WTC11 (cell line): ENCODE measurements at regions not wholly inside any gene's neighbourhood (a gene's known extent, or its start where the extent isn't known, plus 50 kb on each side); places are given as distances from the start of the nearest gene placed in this dataset.

Source experiments
- ATAC-seq: fragments of 200-7000 bp; cut with Tn5 transposase; 2 replicates; pipeline ENCODE4 v1.10.0; 2021; ENCODE audit warnings: mild to moderate bottlenecking, moderate library complexity
- CTCF ChIA-PET: fragments of 300-600 bp; sonication (Branson Sonifier 250); formaldehyde crosslinking; loops from one replicate; lab custom pipeline; 2021; ENCODE audit warnings: antibody characterized with exemption; lab: Charles Lee
- POLR2A ChIA-PET: fragments of 350-600 bp; sonication (Branson Sonifier 250); formaldehyde crosslinking; loops from one replicate; lab custom pipeline; 2021; ENCODE audit warnings: antibody characterized with exemption; lab: Charles Lee
- DNase-seq: peaks from one replicate; pipeline ENCODE4 v3.0.0; 2021; ENCODE audit warnings: low spot score
- H3K27ac Mint-ChIP-seq: 2 replicates; pipeline ENCODE4 v1.8.0; 2021; ENCODE audit warnings: mixed read lengths
- H3K27me3 Mint-ChIP-seq: 2 replicates; pipeline ENCODE4 v1.8.0; 2021; ENCODE audit warnings: low read depth, mild to moderate bottlenecking, moderate library complexity, mixed read lengths
- H3K36me3 Mint-ChIP-seq: 2 replicates; pipeline ENCODE4 v1.8.0; 2021; ENCODE audit warnings: mixed read lengths
- H3K4me1 Mint-ChIP-seq: 2 replicates; pipeline ENCODE4 v1.8.0; 2022; ENCODE audit warnings: mixed read lengths
- H3K4me3 Mint-ChIP-seq: 2 replicates; pipeline ENCODE4 v1.8.0; 2021; ENCODE audit warnings: mild to moderate bottlenecking, moderate library complexity, mixed read lengths
- H3K9me3 Mint-ChIP-seq: 2 replicates; pipeline ENCODE4 v1.8.0; 2021; ENCODE audit warnings: mixed read lengths
- CBFB ChIP-seq: sonication (generic); formaldehyde crosslinking; IDR thresholded peaks from 2 replicates; pipeline ENCODE4 v1.8.1; 2022; ENCODE audit warnings: mild to moderate bottlenecking, low read depth, missing genetic modification reagents
- CDX4 ChIP-seq: fragments of 250-450 bp; sonication (Bioruptor Pico); IDR thresholded peaks from 2 replicates; pipeline ENCODE4 v1.9.0; 2021; ENCODE audit warnings: moderate library complexity, mild to moderate bottlenecking, inconsistent platforms, borderline replicate concordance
- CREB1 ChIP-seq: sonication (generic); formaldehyde crosslinking; IDR thresholded peaks from 2 replicates; pipeline ENCODE4 v1.8.0; 2023; ENCODE audit warnings: mild to moderate bottlenecking, missing genetic modification reagents
- GRHL2 ChIP-seq: fragments of 250-450 bp; sonication (Bioruptor Pico); IDR thresholded peaks from 2 replicates; pipeline ENCODE4 v1.8.0; 2022; ENCODE audit warnings: mild to moderate bottlenecking, moderate library complexity; ENCODE audit not compliant: insufficient replicate concordance, severe bottlenecking
- GTF2I ChIP-seq: fragments of 250-450 bp; sonication (Bioruptor Pico); conservative IDR thresholded peaks from 2 replicates; pipeline ENCODE4 v1.4.0; 2021; ENCODE audit warnings: mild to moderate bottlenecking
- JAZF1 ChIP-seq: fragments of 250-450 bp; sonication (Bioruptor Pico); IDR thresholded peaks from 2 replicates; pipeline ENCODE4 v1.9.0; 2021; ENCODE audit warnings: moderate library complexity, mild to moderate bottlenecking, inconsistent platforms
- JUN ChIP-seq: sonication (generic); formaldehyde crosslinking; IDR thresholded peaks from 2 replicates; pipeline ENCODE4 v1.8.0; 2023; ENCODE audit warnings: mild to moderate bottlenecking, missing genetic modification reagents
- NFATC4 ChIP-seq: fragments of 250-450 bp; sonication (Bioruptor Pico); IDR thresholded peaks from 2 replicates; pipeline ENCODE4 v1.9.0; 2021; ENCODE audit warnings: mild to moderate bottlenecking
- TEAD1 ChIP-seq: sonication (generic); formaldehyde crosslinking; IDR thresholded peaks from 2 replicates; pipeline ENCODE4 v1.8.0; 2022; ENCODE audit warnings: mild to moderate bottlenecking, missing genetic modification reagents
- TP53 ChIP-seq: sonication (generic); formaldehyde crosslinking; IDR thresholded peaks from 2 replicates; pipeline ENCODE4 v1.8.1; 2023; ENCODE audit warnings: mild to moderate bottlenecking, missing genetic modification reagents
- ZNF138 ChIP-seq: sonication (generic); formaldehyde crosslinking; conservative IDR thresholded peaks from 2 replicates; pipeline ENCODE4 v1.8.1; 2022; ENCODE audit warnings: mild to moderate bottlenecking, moderate library complexity, missing genetic modification reagents
- ZNF219 ChIP-seq: sonication (generic); formaldehyde crosslinking; IDR thresholded peaks from 2 replicates; pipeline ENCODE4 v1.8.0; 2023; ENCODE audit warnings: missing genetic modification reagents, mild to moderate bottlenecking, borderline replicate concordance
- ZNF232 ChIP-seq: sonication (generic); formaldehyde crosslinking; IDR thresholded peaks from 2 replicates; pipeline ENCODE4 v1.8.0; 2022; ENCODE audit warnings: mild to moderate bottlenecking, missing genetic modification reagents
- ZNF281 ChIP-seq: sonication (generic); formaldehyde crosslinking; IDR thresholded peaks from 2 replicates; pipeline ENCODE4 v1.8.0; 2023; ENCODE audit warnings: mild to moderate bottlenecking, missing genetic modification reagents
- ZNF396 ChIP-seq: fragments of 250-450 bp; sonication (Bioruptor Pico); IDR thresholded peaks from 2 replicates; pipeline ENCODE4 v1.8.0; 2021; ENCODE audit warnings: mild to moderate bottlenecking, moderate library complexity, borderline replicate concordance
- ZNF425 ChIP-seq: fragments of 250-450 bp; sonication (Bioruptor Pico); conservative IDR thresholded peaks from 2 replicates; pipeline ENCODE4 v1.9.0; 2021; ENCODE audit warnings: mild to moderate bottlenecking
- TF ChIP-seq, protein P1 (sequence below): fragments of 250-450 bp; sonication (Bioruptor Pico); IDR thresholded peaks from 2 replicates; pipeline ENCODE4 v1.8.0; 2021; ENCODE audit warnings: mild to moderate bottlenecking
- TF ChIP-seq, protein P2 (sequence below): sonication (generic); formaldehyde crosslinking; IDR thresholded peaks from 2 replicates; pipeline ENCODE4 v1.8.1; 2022; ENCODE audit warnings: missing genetic modification reagents, borderline replicate concordance
- TF ChIP-seq, protein P3 (sequence below): sonication (generic); formaldehyde crosslinking; IDR thresholded peaks from 2 replicates; pipeline ENCODE4 v1.8.0; 2022; ENCODE audit warnings: mild to moderate bottlenecking, missing genetic modification reagents

- ChIA-PET POLR2A (no interaction called here), CTCF (no interaction called here)
- TF ChIP-seq CBFB (no peak), CDX4 (peak; percentile 29; the same call in 1 of the 2 replicates)
- Mint-ChIP-seq H3K27ac (no peak overlapping the region), H3K27me3 (no peaks in the 10 kb centered on the region), H3K4me1 (no peaks in the 10 kb centered on the region), H3K4me3 (no peak overlapping the region), H3K9me3 (no peaks in the 10 kb centered on the region), H3K36me3 (no peaks in the 10 kb centered on the region)
- DNase-seq (no peak), ATAC-seq (no peak)
Observed at GRCh38 chr5:51582871-51583394, 199.7 kb downstream of the ISL1 start.

DNA sequence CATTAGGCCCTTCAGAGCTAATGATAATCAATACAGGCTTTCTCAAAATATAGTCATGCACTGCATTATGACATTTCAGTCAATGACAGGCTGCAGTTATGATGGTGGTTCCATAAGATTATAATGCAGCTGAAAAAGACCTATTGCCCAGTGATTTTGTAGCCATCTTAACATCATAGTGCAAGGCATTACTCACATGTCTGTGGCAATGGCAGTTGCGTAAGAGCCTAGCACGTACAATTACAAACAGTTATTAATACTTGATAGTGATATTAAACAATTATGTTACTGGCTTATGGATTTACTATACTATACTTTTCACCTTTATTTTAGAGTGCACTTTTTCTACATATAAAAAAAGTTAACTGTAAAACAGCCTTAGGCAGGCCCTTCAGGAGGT is 214.8 kb downstream of the ISL1 start:
- H3K36me3 Mint-ChIP-seq, result no peaks in the 10 kb centered on the region
- CTCF ChIA-PET, result no interaction called here
- no peaks in the 10 kb centered on the region for H3K27me3 Mint-ChIP-seq
- no peaks in the 10 kb centered on the region for H3K4me1 Mint-ChIP-seq
- no peak overlapping the region for H3K27ac Mint-ChIP-seq
- TF ChIP-seq TEAD1 (CRISPR knock-in tag), result no peak
- TF ChIP-seq, all 79 proteins: peak for 0
- Mint-ChIP-seq H3K4me3 (no peak overlapping the region), H3K9me3 (no peaks in the 10 kb centered on the region)
- DNase-seq (no peak), ATAC-seq (no peak)
- POLR2A ChIA-PET, result no interaction called here

DNA sequence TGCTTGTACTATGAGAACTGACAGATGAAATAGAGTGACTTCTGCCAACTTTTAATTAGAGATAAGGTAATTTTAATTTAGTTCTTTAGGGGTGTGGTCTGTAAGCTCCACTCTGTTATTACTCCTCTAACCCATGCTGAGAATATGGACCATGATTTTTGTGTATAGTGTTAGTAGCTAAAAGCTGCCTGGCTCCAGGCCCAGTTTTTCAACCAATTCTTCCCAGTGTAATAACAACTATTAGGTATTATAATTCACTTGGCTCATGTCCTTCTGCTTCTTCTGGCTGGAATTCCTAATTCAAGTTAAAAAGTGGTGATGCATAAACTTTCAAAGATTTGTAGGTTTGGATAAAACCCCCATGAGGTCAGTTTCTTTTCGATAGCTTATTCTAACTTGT is 216.3 kb downstream of the ISL1 start:
- ChIA-PET CTCF (no interaction called here), POLR2A (no interaction called here)
- Mint-ChIP-seq H3K36me3 (no peaks in the 10 kb centered on the region), H3K9me3 (no peaks in the 10 kb centered on the region), H3K27me3 (no peaks in the 10 kb centered on the region), H3K4me1 (no peaks in the 10 kb centered on the region), H3K4me3 (no peak overlapping the region), H3K27ac (no peak overlapping the region)
- TF ChIP-seq GRHL2 (CRISPR knock-in tag) (no peak), TP53 (CRISPR knock-in tag) (no peak), ZNF396 (CRISPR knock-in tag) (no peak), NFATC4 (no peak)
- TF ChIP-seq, protein P1, sequence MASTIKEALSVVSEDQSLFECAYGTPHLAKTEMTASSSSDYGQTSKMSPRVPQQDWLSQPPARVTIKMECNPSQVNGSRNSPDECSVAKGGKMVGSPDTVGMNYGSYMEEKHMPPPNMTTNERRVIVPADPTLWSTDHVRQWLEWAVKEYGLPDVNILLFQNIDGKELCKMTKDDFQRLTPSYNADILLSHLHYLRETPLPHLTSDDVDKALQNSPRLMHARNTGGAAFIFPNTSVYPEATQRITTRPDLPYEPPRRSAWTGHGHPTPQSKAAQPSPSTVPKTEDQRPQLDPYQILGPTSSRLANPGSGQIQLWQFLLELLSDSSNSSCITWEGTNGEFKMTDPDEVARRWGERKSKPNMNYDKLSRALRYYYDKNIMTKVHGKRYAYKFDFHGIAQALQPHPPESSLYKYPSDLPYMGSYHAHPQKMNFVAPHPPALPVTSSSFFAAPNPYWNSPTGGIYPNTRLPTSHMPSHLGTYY (CRISPR knock-in tag), result no peak
- no peak for ATAC-seq
- DNase-seq, result no peak

GRCh38 chr5:51604324-51604723 is 221.1 kb downstream of the ISL1 start:
- H3K4me1 Mint-ChIP-seq, result no peaks in the 10 kb centered on the region
- H3K4me3 Mint-ChIP-seq, result no peak overlapping the region
- no peaks in the 10 kb centered on the region for H3K36me3 Mint-ChIP-seq
- no peaks in the 10 kb centered on the region for H3K27me3 Mint-ChIP-seq
- ChIA-PET CTCF (no interaction called here), POLR2A (no interaction called here)
- TF ChIP-seq ZNF219, result no peak
- no peak for TF ChIP-seq TP53 (CRISPR knock-in tag)
- no peak for TF ChIP-seq ZNF138 (CRISPR knock-in tag)
- no peak for TF ChIP-seq ZNF425 (CRISPR knock-in tag)
- no peak for TF ChIP-seq ZNF281
- no peak for TF ChIP-seq JAZF1 (CRISPR knock-in tag)
- no peak for TF ChIP-seq TEAD1 (CRISPR knock-in tag)
- TF ChIP-seq, protein P2, sequence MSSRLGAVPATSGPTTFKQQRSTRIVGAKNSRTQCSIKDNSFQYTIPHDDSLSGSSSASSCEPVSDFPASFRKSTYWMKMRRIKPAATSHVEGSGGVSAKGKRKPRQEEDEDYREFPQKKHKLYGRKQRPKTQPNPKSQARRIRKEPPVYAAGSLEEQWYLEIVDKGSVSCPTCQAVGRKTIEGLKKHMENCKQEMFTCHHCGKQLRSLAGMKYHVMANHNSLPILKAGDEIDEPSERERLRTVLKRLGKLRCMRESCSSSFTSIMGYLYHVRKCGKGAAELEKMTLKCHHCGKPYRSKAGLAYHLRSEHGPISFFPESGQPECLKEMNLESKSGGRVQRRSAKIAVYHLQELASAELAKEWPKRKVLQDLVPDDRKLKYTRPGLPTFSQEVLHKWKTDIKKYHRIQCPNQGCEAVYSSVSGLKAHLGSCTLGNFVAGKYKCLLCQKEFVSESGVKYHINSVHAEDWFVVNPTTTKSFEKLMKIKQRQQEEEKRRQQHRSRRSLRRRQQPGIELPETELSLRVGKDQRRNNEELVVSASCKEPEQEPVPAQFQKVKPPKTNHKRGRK, result no peak
- TF ChIP-seq ZNF232, result no peak
- no peak for TF ChIP-seq GTF2I
- no peak for TF ChIP-seq JUN (CRISPR knock-in tag)
- no peak for TF ChIP-seq CREB1 (CRISPR knock-in tag)
- TF ChIP-seq, protein P3, sequence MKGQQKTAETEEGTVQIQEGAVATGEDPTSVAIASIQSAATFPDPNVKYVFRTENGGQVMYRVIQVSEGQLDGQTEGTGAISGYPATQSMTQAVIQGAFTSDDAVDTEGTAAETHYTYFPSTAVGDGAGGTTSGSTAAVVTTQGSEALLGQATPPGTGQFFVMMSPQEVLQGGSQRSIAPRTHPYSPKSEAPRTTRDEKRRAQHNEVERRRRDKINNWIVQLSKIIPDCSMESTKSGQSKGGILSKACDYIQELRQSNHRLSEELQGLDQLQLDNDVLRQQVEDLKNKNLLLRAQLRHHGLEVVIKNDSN (CRISPR knock-in tag), result no peak
- no peak for TF ChIP-seq CDX4
- DNase-seq, result no peak
- H3K9me3 Mint-ChIP-seq, result no peaks in the 10 kb centered on the region
- no peak for ATAC-seq
- no peak overlapping the region for H3K27ac Mint-ChIP-seq
